Adrenal gland (tissue), 9 donors: ENCODE measurements at regions not wholly inside any gene's neighbourhood (a gene's known extent, or its start where the extent isn't known, plus 50 kb on each side); places are given as distances from the start of the nearest gene placed in this dataset.

Experiments used
- DNase-seq, 7 donors: peaks; one replicate each; pipeline ENCODE4 v3.0.0-alpha.2; 2019 to 2020
- H3K27ac ChIP-seq, 5 donors: fragments of 200-600 bp; sonication (generic) in 4 of 5; 1 replicate in 3 of 5; 2 replicates in 2 of 5; pipeline versions ENCODE4 v1.5.1 to v1.8.0; 2016 to 2020; ENCODE audit warnings: mild to moderate bottlenecking in 1 of 5
- H3K27me3 ChIP-seq: fragments of 200-600 bp; 2 replicates; pipeline ENCODE4 v1.8.0; 2021
- H3K36me3 ChIP-seq, 2 donors: fragments of 200-600 bp; replicated peaks in 1 of 2; 1 replicate in 1 of 2; 2 replicates in 1 of 2; pipeline versions ENCODE4 v1.5.1 to v1.8.0; 2018 to 2022
- H3K4me1 ChIP-seq, 2 donors: fragments of 200-600 bp; replicated peaks in 1 of 2; 1 replicate in 1 of 2; 2 replicates in 1 of 2; pipeline versions ENCODE4 v1.5.1 to v1.8.0; 2018 to 2021
- H3K4me3 ChIP-seq, 4 donors: fragments of 200-600 bp; sonication (generic) in 3 of 4; one replicate each; pipeline ENCODE4 v1.5.1; 2016 to 2018
- H3K9me3 ChIP-seq, 3 donors: fragments of 200-600 bp; sonication (generic) in 1 of 3; replicated peaks in 1 of 3; 1 replicate in 2 of 3; 2 replicates in 1 of 3; pipeline versions ENCODE4 v1.5.1 to v1.8.0; 2016 to 2021
- CTCF ChIP-seq, 6 experiments: fragments of 450-650 bp in 4 of 6; fragments of 200-600 bp in 2 of 6; sonication (generic) in 1 of 6; IDR thresholded peaks; 1 replicate in 5 of 6; 2 replicates in 1 of 6; pipeline versions ENCODE4 v1.5.1 to v1.8.0; 2016 to 2021; ENCODE audit warnings: antibody characterized with exemption in 6 of 6, mild to moderate bottlenecking in 2 of 6, moderate library complexity in 1 of 6
- POLR2A ChIP-seq, 2 donors: fragments of 450-650 bp; IDR thresholded peaks; one replicate each; pipeline ENCODE4 v1.6.1; 2017; ENCODE audit warnings: antibody characterized with exemption in 2 of 2, mild to moderate bottlenecking in 2 of 2, moderate library complexity in 1 of 2
- WGBS, 4 donors: extraction: QIAGEN DNeasy Blood & Tissue Kit in 2 of 4; methylation state at CpG; one replicate each; pipeline versions ENCODE4 v1.1.5 to v1.1.7; 2013 to 2017; 5-methylcytosine and 5-hydroxymethylcytosine counted together
- intact Hi-C, 2 donors: fragments of 100-400 bp; cut with DNase I; formaldehyde crosslinking; loops; one replicate each; pipeline versions ENCODE4 v1.14.1 to v1.15.0; 2022 to 2023
- donor health status: healthy with polysubstance abuse.
- donor health status: Bipolar disorder and iron deficiency.
- donor health status: DM: yes; HTN: yes; CAD: no.
- donor health status: DM: no; HTN: no; CAD: no.
- donor health status: DM: no; HTN: no; CAD: no.

- DNase-seq = no peak
- H3K27me3 ChIP-seq = no peaks in the 10 kb centered on the region
- H3K4me3 ChIP-seq = no peak overlapping the region
- no peaks in the 10 kb centered on the region for H3K36me3 ChIP-seq
- H3K4me1 ChIP-seq = no peaks in the 10 kb centered on the region
- no peak overlapping the region for H3K27ac ChIP-seq
- intact Hi-C loops = no loop called here
- H3K9me3 ChIP-seq = no peaks in the 10 kb centered on the region
- no peak for TF ChIP-seq POLR2A (IDR thresholded peaks at IDR 0.05)
- TF ChIP-seq CTCF (IDR thresholded peaks at IDR 0.05) = no peak
Observed at GRCh38 chr18:45284851-45285250, 330.4 kb upstream of the SLC14A2 start.

GRCh38 chr18:45285251-45285650 is 330.0 kb upstream of the SLC14A2 start:
- H3K27ac ChIP-seq = no peak overlapping the region
- DNase-seq = no peak
- no peaks in the 10 kb centered on the region for H3K36me3 ChIP-seq
- no peak for TF ChIP-seq POLR2A (IDR thresholded peaks at IDR 0.05)
- TF ChIP-seq CTCF (IDR thresholded peaks at IDR 0.05) = no peak
- no peaks in the 10 kb centered on the region for H3K27me3 ChIP-seq
- no peaks in the 10 kb centered on the region for H3K4me1 ChIP-seq
- H3K4me3 ChIP-seq = no peak overlapping the region
- no peaks in the 10 kb centered on the region for H3K9me3 ChIP-seq
- 81 to 91% (median 87%) methylated on average over 9 to 10 of the region's 10 CpGs for WGBS, 4 donors
- intact Hi-C loops = no loop called here

GRCh38 chr18:45286431-45286830 is 328.8 kb upstream of the SLC14A2 start:
- Histone ChIP-seq H3K27ac (no peak overlapping the region), H3K4me1 (no peaks in the 10 kb centered on the region), H3K4me3 (no peak overlapping the region), H3K27me3 (no peaks in the 10 kb centered on the region), H3K36me3 (no peaks in the 10 kb centered on the region), H3K9me3 (no peaks in the 10 kb centered on the region)
- WGBS, 4 donors = 70 to 87% (median 78%) methylated on average over 3 of the region's 3 CpGs
- intact Hi-C loops = no loop called here
- no peak for TF ChIP-seq CTCF (IDR thresholded peaks at IDR 0.05)
- TF ChIP-seq POLR2A (IDR thresholded peaks at IDR 0.05) = no peak
- DNase-seq = no peak

- Histone ChIP-seq H3K27ac (no peak overlapping the region), H3K9me3 (no peaks in the 10 kb centered on the region), H3K36me3 (no peaks in the 10 kb centered on the region), H3K4me3 (no peak overlapping the region), H3K27me3 (no peaks in the 10 kb centered on the region), H3K4me1 (no peaks in the 10 kb centered on the region)
- WGBS, 4 donors = 60 to 76% (median 73%) methylated on average over 9 of the region's 9 CpGs
- DNase-seq = no peak
- TF ChIP-seq CTCF (IDR thresholded peaks at IDR 0.05) (no peak), POLR2A (IDR thresholded peaks at IDR 0.05) (no peak)
- intact Hi-C loops = no loop called here
Observed at GRCh38 chr18:45287531-45287930, 327.7 kb upstream of the SLC14A2 start.
